PFSK-1 (cell line): ENCODE measurements at regions not wholly inside any gene's neighbourhood (a gene's known extent, or its start where the extent isn't known, plus 50 kb on each side); places are given as distances from the start of the nearest gene placed in this dataset.

Experiments
- FOXP2 ChIP-seq: optimal IDR thresholded peaks from 2 replicates; pipeline ENCODE3; 2011; ENCODE audit warnings: borderline replicate concordance, control low read depth, inconsistent platforms; ENCODE audit not compliant: insufficient read depth; ENCODE audit errors: extremely low read length, extremely low read depth
- POLR2AphosphoS5 ChIP-seq: IDR thresholded peaks from 2 replicates; pipeline ENCODE4 v1.6.1; 2012; ENCODE audit warnings: low read depth, mild to moderate bottlenecking, control low read depth, low read length, moderate library complexity
- SIN3A ChIP-seq: IDR thresholded peaks from 2 replicates; pipeline ENCODE4 v1.6.1; 2012; ENCODE audit warnings: mild to moderate bottlenecking, low read length, moderate library complexity, borderline replicate concordance; ENCODE audit not compliant: insufficient read depth
- TAF1 ChIP-seq: IDR thresholded peaks from 2 replicates; pipeline ENCODE4 v1.6.1; 2012; ENCODE audit warnings: low read length, control low read depth, borderline replicate concordance; ENCODE audit not compliant: insufficient read depth
- TF ChIP-seq, protein P1 (sequence below), 2 experiments: IDR thresholded peaks; 2 replicates each; pipeline versions ENCODE4 v1.6.1 to v1.8.0; 2011 to 2012; ENCODE audit warnings: low read depth in 2 of 2, low read length in 2 of 2, control low read depth in 1 of 2, inconsistent platforms in 1 of 2, mild to moderate bottlenecking in 1 of 2, moderate library complexity in 1 of 2; ENCODE audit not compliant: insufficient read depth in 1 of 2

DNA sequence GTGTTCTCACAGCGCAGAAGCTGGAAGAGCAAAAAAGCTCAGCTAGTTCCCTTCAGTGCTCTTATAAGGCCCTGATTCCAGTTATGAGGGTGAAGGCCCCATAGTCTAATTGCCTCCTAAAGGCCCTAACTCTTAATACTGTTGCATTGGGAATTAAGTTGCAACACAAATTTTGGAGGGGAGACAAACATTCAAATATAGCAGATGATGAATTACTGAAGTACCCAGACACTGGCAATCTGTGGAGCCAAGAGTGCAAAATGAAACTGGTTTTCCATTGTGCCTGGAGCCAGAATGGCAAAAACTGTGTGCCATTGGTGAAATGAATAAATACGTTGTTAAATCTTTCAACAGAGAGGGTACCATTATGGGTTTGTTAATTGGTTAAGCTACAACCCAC lies 356.0 kb downstream of the PPARGC1A start:
- TF ChIP-seq SIN3A (no peak), POLR2AphosphoS5 (no peak), TAF1 (no peak), FOXP2 (no peak)
- TF ChIP-seq, protein P1, sequence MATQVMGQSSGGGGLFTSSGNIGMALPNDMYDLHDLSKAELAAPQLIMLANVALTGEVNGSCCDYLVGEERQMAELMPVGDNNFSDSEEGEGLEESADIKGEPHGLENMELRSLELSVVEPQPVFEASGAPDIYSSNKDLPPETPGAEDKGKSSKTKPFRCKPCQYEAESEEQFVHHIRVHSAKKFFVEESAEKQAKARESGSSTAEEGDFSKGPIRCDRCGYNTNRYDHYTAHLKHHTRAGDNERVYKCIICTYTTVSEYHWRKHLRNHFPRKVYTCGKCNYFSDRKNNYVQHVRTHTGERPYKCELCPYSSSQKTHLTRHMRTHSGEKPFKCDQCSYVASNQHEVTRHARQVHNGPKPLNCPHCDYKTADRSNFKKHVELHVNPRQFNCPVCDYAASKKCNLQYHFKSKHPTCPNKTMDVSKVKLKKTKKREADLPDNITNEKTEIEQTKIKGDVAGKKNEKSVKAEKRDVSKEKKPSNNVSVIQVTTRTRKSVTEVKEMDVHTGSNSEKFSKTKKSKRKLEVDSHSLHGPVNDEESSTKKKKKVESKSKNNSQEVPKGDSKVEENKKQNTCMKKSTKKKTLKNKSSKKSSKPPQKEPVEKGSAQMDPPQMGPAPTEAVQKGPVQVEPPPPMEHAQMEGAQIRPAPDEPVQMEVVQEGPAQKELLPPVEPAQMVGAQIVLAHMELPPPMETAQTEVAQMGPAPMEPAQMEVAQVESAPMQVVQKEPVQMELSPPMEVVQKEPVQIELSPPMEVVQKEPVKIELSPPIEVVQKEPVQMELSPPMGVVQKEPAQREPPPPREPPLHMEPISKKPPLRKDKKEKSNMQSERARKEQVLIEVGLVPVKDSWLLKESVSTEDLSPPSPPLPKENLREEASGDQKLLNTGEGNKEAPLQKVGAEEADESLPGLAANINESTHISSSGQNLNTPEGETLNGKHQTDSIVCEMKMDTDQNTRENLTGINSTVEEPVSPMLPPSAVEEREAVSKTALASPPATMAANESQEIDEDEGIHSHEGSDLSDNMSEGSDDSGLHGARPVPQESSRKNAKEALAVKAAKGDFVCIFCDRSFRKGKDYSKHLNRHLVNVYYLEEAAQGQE (IDR thresholded peaks at IDR 0.05; ENCODE audit: insufficient read depth in 1 of 2, low read depth in 2 of 2, low read length in 2 of 2) = no peak

- TF ChIP-seq POLR2AphosphoS5 = no peak
- TF ChIP-seq, protein P1 (IDR thresholded peaks at IDR 0.05; ENCODE audit: insufficient read depth in 1 of 2, low read depth in 2 of 2, low read length in 2 of 2) = peak in 1 of 2 experiments; percentile 86; a peak in 2 of 4 replicates
These were observed 373.1 kb downstream of the PPARGC1A start for GRCh38 chr4:23516716-23517115.

- TF ChIP-seq TAF1 (no peak), SIN3A (no peak), FOXP2 (no peak), POLR2AphosphoS5 (no peak)
- TF ChIP-seq, protein P1 (IDR thresholded peaks at IDR 0.05; ENCODE audit: insufficient read depth in 1 of 2, low read depth in 2 of 2, low read length in 2 of 2) = no peak
These were observed 385.8 kb downstream of the PPARGC1A start for GRCh38 chr4:23504083-23504482.

DNA sequence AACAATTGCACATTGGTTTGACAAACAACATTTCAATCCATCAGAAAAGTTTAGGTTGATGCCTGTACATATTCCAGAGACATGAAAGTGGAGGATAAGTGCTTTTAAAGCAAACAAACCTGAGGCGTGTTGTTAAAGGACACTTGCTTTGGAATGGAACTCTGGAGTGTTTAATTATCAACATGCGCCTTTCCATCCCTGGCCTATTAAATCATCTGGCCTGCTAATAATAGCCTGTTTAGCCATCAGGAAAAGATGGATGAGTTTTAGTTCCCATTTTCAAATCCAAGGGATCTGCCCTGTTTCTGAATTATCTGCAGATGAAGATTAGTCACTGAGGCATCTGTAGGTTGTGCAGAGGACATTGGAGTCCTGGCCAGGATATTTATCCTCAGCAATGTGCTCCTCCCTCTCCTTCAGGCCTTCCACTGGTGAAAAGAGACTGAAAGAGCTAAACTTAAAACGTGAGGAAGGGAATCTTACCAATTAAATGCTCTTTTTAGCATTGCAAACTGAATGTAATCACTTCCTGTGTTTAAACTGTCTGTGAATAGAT lies 388.9 kb downstream of the PPARGC1A start:
- TF ChIP-seq, protein P1 (IDR thresholded peaks at IDR 0.05; ENCODE audit: insufficient read depth in 1 of 2, low read depth in 2 of 2, low read length in 2 of 2) = no peak
- TF ChIP-seq SIN3A = no peak
- TF ChIP-seq TAF1 = no peak
- TF ChIP-seq POLR2AphosphoS5 = no peak
- TF ChIP-seq FOXP2 = no peak

GRCh38 chr4:23485801-23486200 lies 404.0 kb downstream of the PPARGC1A start:
- TF ChIP-seq SIN3A = no peak
- no peak for TF ChIP-seq TAF1
- TF ChIP-seq FOXP2 = no peak
- TF ChIP-seq, protein P1 (IDR thresholded peaks at IDR 0.05; ENCODE audit: insufficient read depth in 1 of 2, low read depth in 2 of 2, low read length in 2 of 2) = no peak
- TF ChIP-seq POLR2AphosphoS5 = no peak
